Caco-2 (cell line): ENCODE measurements at regions not wholly inside any gene's neighbourhood (a gene's known extent, or its start where the extent isn't known, plus 50 kb on each side); places are given as distances from the start of the nearest gene placed in this dataset.

Experiments used
- BruUV-seq: library from RNA; stranded (reverse); fragments of 400-500 nt; replicated peaks from 2 replicates; lab custom pipeline; 2021; lab: Mats Ljungman, UMichigan
- CTCF ChIA-PET: fragments of 300-600 bp; sonication (Branson Sonifier 250); formaldehyde crosslinking; loops from one replicate; lab custom pipeline; 2022; ENCODE audit warnings: antibody characterized with exemption; lab: Charles Lee
- POLR2A ChIA-PET: fragments of 300-600 bp; sonication (Branson Sonifier 250); formaldehyde crosslinking; loops from one replicate; lab custom pipeline; 2022; ENCODE audit warnings: antibody characterized with exemption; lab: Charles Lee
- DNase-seq, 2 experiments: peaks; one replicate each; pipeline versions ENCODE4 v3.0.0 to v3.0.0-alpha.2; 2020 to 2022
- H3K27me3 ChIP-seq: replicated peaks from 2 replicates; pipeline ENCODE4 v1.6.0; 2011; ENCODE audit warnings: low read length; ENCODE audit not compliant: control insufficient read depth, insufficient read depth
- H3K36me3 ChIP-seq: 2 replicates; pipeline ENCODE4 v1.5.1; 2011; ENCODE audit warnings: low read length; ENCODE audit not compliant: control insufficient read depth, insufficient read depth
- H3K4me1 ChIP-seq: fragments of 250-450 bp; sonication (Bioruptor Pico); 2 replicates; pipeline ENCODE4 v1.5.1; 2020; ENCODE audit warnings: mild to moderate bottlenecking
- H3K4me3 ChIP-seq: 2 replicates; pipeline ENCODE4 v1.5.1; 2011; ENCODE audit warnings: low read depth, mild to moderate bottlenecking, control low read depth, low read length
- H3K9me3 ChIP-seq: fragments of 250-450 bp; sonication (Bioruptor Pico); 2 replicates; pipeline ENCODE4 v1.5.1; 2020; ENCODE audit warnings: mild to moderate bottlenecking, moderate library complexity
- H3K27ac Mint-ChIP-seq: one replicate; pipeline ENCODE4 v1.8.0; 2022; ENCODE audit warnings: mixed read lengths; ENCODE audit not compliant: unreplicated experiment
- H3K27me3 Mint-ChIP-seq: one replicate; pipeline ENCODE4 v1.8.0; 2022; ENCODE audit warnings: mixed read lengths; ENCODE audit not compliant: insufficient read depth, unreplicated experiment
- H3K36me3 Mint-ChIP-seq: one replicate; pipeline ENCODE4 v1.8.0; 2022; ENCODE audit warnings: mild to moderate bottlenecking, mixed read lengths; ENCODE audit not compliant: insufficient read depth, unreplicated experiment
- H3K4me1 Mint-ChIP-seq: one replicate; pipeline ENCODE4 v1.8.0; 2022; ENCODE audit warnings: low read depth, mixed read lengths; ENCODE audit not compliant: unreplicated experiment
- H3K4me3 Mint-ChIP-seq: one replicate; pipeline ENCODE4 v1.8.0; 2022; ENCODE audit warnings: mild to moderate bottlenecking, moderate library complexity, mixed read lengths; ENCODE audit not compliant: unreplicated experiment
- H3K9me3 Mint-ChIP-seq: one replicate; pipeline ENCODE4 v1.8.0; 2022; ENCODE audit warnings: mixed read lengths; ENCODE audit not compliant: unreplicated experiment
- intact Hi-C: fragments of 100-400 bp; cut with micrococcal nuclease; formaldehyde crosslinking; loops from one replicate; pipeline ENCODE4 v1.10.0; 2022; ENCODE audit not compliant: unreplicated experiment
- TF ChIP-seq, protein P1 (sequence below), 2 experiments: fragments of 200-600 bp in 1 of 2; IDR thresholded peaks; 1 replicate in 1 of 2; 2 replicates in 1 of 2; pipeline versions ENCODE4 v1.5.1 to v1.8.0; 2011 to 2022; ENCODE audit warnings: antibody characterized with exemption in 1 of 2, control low read depth in 1 of 2, inconsistent platforms in 1 of 2, low read depth in 1 of 2, low read length in 1 of 2, mild to moderate bottlenecking in 1 of 2, moderate library complexity in 1 of 2; ENCODE audit not compliant: insufficient read depth in 1 of 2, severe bottlenecking in 1 of 2, unreplicated experiment in 1 of 2

DNA sequence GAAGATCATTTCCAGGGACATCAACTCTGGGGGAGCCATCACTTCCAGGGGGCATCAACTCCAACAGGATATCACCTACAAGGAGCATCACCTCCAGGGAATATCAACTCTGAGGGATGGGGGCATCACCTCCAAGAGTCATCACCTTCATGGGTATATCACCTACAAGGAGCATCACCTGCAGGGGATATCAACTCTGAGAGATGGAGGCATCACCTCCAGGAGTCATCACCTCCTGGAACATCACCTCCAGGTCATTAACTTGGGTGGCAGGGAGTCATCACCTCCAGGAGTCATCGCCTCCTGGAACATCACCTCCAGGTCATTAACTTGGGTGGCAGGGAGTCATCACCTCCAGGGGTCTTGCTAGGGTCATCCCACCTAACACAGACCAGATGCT is 167.6 kb downstream of the NDUFA10 start:
- Histone ChIP-seq H3K9me3 (no peaks in the 10 kb centered on the region), H3K4me1 (no peaks in the 10 kb centered on the region), H3K36me3 (no peaks in the 10 kb centered on the region), H3K4me3 (no peak overlapping the region), H3K27me3 (no peaks in the 10 kb centered on the region)
- Mint-ChIP-seq H3K4me3 (no peak overlapping the region), H3K4me1 (no peaks in the 10 kb centered on the region), H3K27ac (no peak overlapping the region), H3K9me3 (no peaks in the 10 kb centered on the region), H3K36me3 (no peaks in the 10 kb centered on the region), H3K27me3 (peaks cover 5% of the 10 kb centered on the region)
- BruUV-seq: no TSS peak
- TF ChIP-seq, protein P1, sequence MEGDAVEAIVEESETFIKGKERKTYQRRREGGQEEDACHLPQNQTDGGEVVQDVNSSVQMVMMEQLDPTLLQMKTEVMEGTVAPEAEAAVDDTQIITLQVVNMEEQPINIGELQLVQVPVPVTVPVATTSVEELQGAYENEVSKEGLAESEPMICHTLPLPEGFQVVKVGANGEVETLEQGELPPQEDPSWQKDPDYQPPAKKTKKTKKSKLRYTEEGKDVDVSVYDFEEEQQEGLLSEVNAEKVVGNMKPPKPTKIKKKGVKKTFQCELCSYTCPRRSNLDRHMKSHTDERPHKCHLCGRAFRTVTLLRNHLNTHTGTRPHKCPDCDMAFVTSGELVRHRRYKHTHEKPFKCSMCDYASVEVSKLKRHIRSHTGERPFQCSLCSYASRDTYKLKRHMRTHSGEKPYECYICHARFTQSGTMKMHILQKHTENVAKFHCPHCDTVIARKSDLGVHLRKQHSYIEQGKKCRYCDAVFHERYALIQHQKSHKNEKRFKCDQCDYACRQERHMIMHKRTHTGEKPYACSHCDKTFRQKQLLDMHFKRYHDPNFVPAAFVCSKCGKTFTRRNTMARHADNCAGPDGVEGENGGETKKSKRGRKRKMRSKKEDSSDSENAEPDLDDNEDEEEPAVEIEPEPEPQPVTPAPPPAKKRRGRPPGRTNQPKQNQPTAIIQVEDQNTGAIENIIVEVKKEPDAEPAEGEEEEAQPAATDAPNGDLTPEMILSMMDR (IDR thresholded peaks at IDR 0.05; ENCODE audit: insufficient read depth in 1 of 2, low read depth in 1 of 2, low read length in 1 of 2, severe bottlenecking in 1 of 2, unreplicated experiment in 1 of 2): no peak
- DNase-seq: no peak
- ChIA-PET POLR2A (no interaction called here), CTCF (no interaction called here)
- intact Hi-C loops: no loop called here

GRCh38 chr2:239856620-239857285 is 168.4 kb downstream of the NDUFA10 start:
- Histone ChIP-seq H3K27me3 (no peaks in the 10 kb centered on the region), H3K36me3 (no peaks in the 10 kb centered on the region), H3K4me1 (no peaks in the 10 kb centered on the region), H3K9me3 (no peaks in the 10 kb centered on the region), H3K4me3 (no peak overlapping the region)
- H3K4me3 Mint-ChIP-seq: no peak overlapping the region
- H3K27ac Mint-ChIP-seq: no peak overlapping the region
- ChIA-PET CTCF (no interaction called here), POLR2A (no interaction called here)
- TF ChIP-seq, protein P1 (IDR thresholded peaks at IDR 0.05; ENCODE audit: insufficient read depth in 1 of 2, low read depth in 1 of 2, low read length in 1 of 2, severe bottlenecking in 1 of 2, unreplicated experiment in 1 of 2): no peak
- peaks cover 5% of the 10 kb centered on the region for H3K27me3 Mint-ChIP-seq
- no peak for DNase-seq
- H3K4me1 Mint-ChIP-seq: no peaks in the 10 kb centered on the region
- no TSS peak for BruUV-seq
- intact Hi-C loops: no loop called here
- H3K36me3 Mint-ChIP-seq: no peaks in the 10 kb centered on the region
- no peaks in the 10 kb centered on the region for H3K9me3 Mint-ChIP-seq

DNA sequence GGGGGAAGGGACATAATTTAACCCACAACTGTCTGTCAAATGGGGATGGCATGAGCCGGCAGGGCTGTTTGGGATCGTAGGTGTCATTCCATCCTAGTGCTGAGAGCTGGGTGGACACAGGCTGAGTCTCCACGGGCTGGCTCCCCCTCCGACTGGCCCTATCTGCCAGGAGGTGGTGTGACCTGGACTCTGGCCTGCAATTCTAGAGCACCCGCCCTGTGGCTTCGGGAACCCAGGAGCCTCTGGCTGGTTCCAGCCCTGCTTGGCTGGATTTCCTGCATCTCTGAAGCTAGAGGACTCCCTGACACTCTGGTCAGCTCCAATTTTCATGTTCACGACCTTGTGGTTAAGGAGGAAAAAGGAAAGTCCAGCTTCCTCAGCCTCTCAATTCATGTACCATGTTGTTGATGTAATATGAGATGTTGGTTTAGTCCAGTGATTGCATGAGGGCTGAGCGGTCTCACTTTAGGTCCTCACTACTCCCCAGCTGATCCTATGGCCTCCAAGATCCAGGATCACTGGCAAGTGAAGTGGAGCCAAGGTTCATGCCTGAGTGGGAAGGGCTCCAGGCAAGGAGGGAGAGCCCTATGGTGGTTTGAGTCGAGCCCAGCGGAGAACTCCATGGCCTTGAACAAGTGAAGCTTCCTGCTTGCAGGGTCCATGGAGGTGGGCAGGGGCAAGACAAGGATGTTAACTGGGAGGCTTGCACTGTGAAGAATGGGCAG is 169.1 kb downstream of the NDUFA10 start:
- no TSS peak for BruUV-seq
- POLR2A ChIA-PET: no interaction called here
- H3K27me3 ChIP-seq: no peaks in the 10 kb centered on the region

More for the DNA sequence above, 169.1 kb downstream of the NDUFA10 start:
- intact Hi-C loops: no loop called here
- Mint-ChIP-seq H3K36me3 (no peaks in the 10 kb centered on the region), H3K4me3 (no peak overlapping the region), H3K9me3 (no peaks in the 10 kb centered on the region), H3K4me1 (no peaks in the 10 kb centered on the region), H3K27ac (no peak overlapping the region), H3K27me3 (peaks cover 5% of the 10 kb centered on the region)
- TF ChIP-seq, protein P1 (IDR thresholded peaks at IDR 0.05; ENCODE audit: insufficient read depth in 1 of 2, low read depth in 1 of 2, low read length in 1 of 2, severe bottlenecking in 1 of 2, unreplicated experiment in 1 of 2): no peak
- DNase-seq: no peak
- Histone ChIP-seq H3K36me3 (no peaks in the 10 kb centered on the region), H3K9me3 (no peaks in the 10 kb centered on the region), H3K4me3 (no peak overlapping the region), H3K4me1 (no peaks in the 10 kb centered on the region)
- CTCF ChIA-PET: no interaction called here
